Osteoblast (primary cell): ENCODE measurements at regions not wholly inside any gene's neighbourhood (a gene's known extent, or its start where the extent isn't known, plus 50 kb on each side); places are given as distances from the start of the nearest gene placed in this dataset.

Experiments used
- DNase-seq: peaks from one replicate; pipeline ENCODE4 v3.0.0; 2011; ENCODE audit warnings: low spot score, mixed read lengths; ENCODE audit not compliant: insufficient read length; ENCODE audit errors: missing footprints
- H2AFZ ChIP-seq: 2 replicates; pipeline ENCODE4 v1.6.0; 2011; ENCODE audit warnings: mild to moderate bottlenecking, low read length
- H3K27ac ChIP-seq: 2 replicates; pipeline ENCODE4 v1.5.1; 2011; ENCODE audit warnings: mild to moderate bottlenecking, low read depth, low read length, moderate library complexity
- H3K27me3 ChIP-seq: 2 replicates; pipeline ENCODE4 v1.6.0; 2012; ENCODE audit warnings: mild to moderate bottlenecking, control low read depth, inconsistent platforms, low read length, moderate library complexity; ENCODE audit not compliant: insufficient read depth
- H3K36me3 ChIP-seq: 2 replicates; pipeline ENCODE4 v1.5.1; 2011; ENCODE audit warnings: mild to moderate bottlenecking, low read length, control low read depth, moderate library complexity; ENCODE audit not compliant: insufficient read depth
- H3K4me1 ChIP-seq: 2 replicates; pipeline ENCODE4 v1.5.1; 2011; ENCODE audit warnings: mild to moderate bottlenecking, low read length, control low read depth, moderate library complexity; ENCODE audit not compliant: insufficient read depth
- H3K4me2 ChIP-seq: 2 replicates; pipeline ENCODE4 v1.6.0; 2011; ENCODE audit warnings: mild to moderate bottlenecking, low read length; ENCODE audit not compliant: insufficient read depth
- H3K4me3 ChIP-seq: fragments of 200-600 bp; sonication (generic); 3 replicates; pipeline ENCODE4 v1.5.1; 2012; ENCODE audit warnings: mild to moderate bottlenecking, low read length, inconsistent platforms; ENCODE audit not compliant: insufficient read depth
- H3K79me2 ChIP-seq: 2 replicates; pipeline ENCODE4 v1.6.0; 2012; ENCODE audit warnings: mild to moderate bottlenecking, low read length, control low read depth, inconsistent platforms; ENCODE audit not compliant: insufficient read depth
- H3K9me3 ChIP-seq: 2 replicates; pipeline ENCODE4 v1.5.1; 2011; ENCODE audit warnings: low read depth, low read length, control low read depth
- H4K20me1 ChIP-seq: 2 replicates; pipeline ENCODE4 v1.6.0; 2012; ENCODE audit warnings: mild to moderate bottlenecking, low read length, control low read depth; ENCODE audit not compliant: insufficient read depth
- TF ChIP-seq, protein P1 (sequence below): IDR thresholded peaks from 2 replicates; pipeline ENCODE4 v1.5.1; 2011; ENCODE audit warnings: mild to moderate bottlenecking, low read depth, low read length, moderate library complexity; ENCODE audit errors: extremely low read depth

DNA sequence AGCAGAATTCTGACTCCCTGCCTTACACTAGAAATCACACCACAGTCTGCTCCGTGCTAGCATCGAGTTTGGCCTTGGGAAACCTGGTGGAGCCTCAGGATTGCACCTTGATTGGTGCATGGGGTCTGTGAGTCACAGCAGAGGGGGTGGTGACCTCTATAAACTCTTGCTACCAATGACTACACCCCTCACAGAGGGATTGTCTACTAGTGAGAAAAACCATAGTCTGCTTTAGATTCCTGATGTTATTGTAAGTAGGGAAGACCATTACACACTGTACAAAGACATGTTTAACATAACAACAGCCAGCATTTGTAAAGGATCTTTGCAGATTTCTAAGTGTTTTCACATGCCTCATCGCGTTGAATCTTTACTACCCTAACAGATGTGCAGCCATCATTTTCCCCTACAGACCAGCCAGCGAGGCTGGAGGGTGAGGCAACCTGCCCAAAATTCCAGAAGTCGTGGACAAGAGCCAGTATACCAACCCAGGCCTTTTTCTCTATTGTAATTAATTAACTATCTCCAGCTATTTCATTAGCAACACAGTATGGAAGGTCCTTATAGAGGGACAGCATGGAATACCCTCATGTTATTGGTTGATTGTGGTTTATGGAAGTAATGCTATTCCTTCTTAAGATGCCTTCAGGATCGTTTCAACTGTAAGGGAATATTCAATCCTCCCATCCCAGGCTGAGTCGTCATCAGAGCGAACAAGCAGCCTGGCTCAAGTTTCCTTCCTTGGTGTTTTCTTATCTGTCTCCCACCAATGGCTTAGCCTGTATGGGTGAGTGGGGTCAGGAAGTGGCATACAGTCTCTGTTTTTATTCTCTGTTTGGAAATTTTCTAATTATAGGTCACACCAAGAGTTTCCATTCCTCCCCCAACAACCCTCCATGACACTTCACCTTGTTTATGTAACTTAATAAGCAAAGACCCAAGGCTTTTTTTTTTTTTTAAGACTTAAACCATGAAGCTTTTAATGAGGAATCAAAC lies 55.9 kb upstream of the KDR start:
- no peak for DNase-seq
- peak overlapping the region; percentile 32 for H2AFZ ChIP-seq
- H3K27ac ChIP-seq: no peak overlapping the region
- H3K79me2 ChIP-seq: no peaks in the 10 kb centered on the region
- H3K4me1 ChIP-seq: peaks cover 33% of the 10 kb centered on the region
- no peaks in the 10 kb centered on the region for H4K20me1 ChIP-seq
- H3K27me3 ChIP-seq: no peaks in the 10 kb centered on the region
- no peaks in the 10 kb centered on the region for H3K9me3 ChIP-seq
- TF ChIP-seq, protein P1, sequence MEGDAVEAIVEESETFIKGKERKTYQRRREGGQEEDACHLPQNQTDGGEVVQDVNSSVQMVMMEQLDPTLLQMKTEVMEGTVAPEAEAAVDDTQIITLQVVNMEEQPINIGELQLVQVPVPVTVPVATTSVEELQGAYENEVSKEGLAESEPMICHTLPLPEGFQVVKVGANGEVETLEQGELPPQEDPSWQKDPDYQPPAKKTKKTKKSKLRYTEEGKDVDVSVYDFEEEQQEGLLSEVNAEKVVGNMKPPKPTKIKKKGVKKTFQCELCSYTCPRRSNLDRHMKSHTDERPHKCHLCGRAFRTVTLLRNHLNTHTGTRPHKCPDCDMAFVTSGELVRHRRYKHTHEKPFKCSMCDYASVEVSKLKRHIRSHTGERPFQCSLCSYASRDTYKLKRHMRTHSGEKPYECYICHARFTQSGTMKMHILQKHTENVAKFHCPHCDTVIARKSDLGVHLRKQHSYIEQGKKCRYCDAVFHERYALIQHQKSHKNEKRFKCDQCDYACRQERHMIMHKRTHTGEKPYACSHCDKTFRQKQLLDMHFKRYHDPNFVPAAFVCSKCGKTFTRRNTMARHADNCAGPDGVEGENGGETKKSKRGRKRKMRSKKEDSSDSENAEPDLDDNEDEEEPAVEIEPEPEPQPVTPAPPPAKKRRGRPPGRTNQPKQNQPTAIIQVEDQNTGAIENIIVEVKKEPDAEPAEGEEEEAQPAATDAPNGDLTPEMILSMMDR: no peak
- H3K4me2 ChIP-seq: peak overlapping the region; percentile 18
- H3K4me3 ChIP-seq: no peak overlapping the region
- H3K36me3 ChIP-seq: no peaks in the 10 kb centered on the region

DNA sequence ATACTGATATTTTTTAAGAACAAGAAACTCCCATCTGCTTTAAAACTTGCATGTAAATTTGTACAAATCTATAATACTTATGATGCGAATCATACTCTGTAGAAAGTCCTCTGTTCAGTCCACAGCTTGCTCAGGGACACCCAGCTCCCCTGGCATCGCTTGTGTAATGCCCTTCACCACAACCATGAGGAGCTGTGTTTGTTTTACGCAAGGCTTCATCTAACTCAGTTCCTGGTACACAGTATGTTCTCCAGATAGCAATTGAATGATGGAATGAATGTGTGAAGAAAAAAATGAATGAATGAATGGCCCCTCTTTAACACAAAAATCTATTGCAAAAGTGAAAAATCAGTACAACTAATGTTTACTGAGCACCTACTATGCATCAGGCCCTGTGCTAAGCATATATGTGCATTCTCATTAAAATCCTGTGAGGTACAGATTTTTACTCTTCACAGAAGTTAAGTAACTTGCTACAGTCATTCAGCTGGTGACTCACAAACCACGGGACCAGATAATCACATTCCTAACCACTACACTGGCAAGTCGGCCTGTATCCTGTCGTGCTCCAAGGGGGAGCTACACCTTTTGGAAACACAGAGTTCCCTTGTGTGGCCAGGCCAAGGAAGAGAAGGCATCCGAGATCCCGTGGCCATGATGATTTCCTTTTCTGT lies 58.7 kb upstream of the KDR start:
- peak overlapping the region; percentile 63 for H3K4me2 ChIP-seq
- H3K9me3 ChIP-seq: no peaks in the 10 kb centered on the region
- H3K27me3 ChIP-seq: no peaks in the 10 kb centered on the region
- peak; percentile 49 for DNase-seq
- peak overlapping the region; percentile 83 for H3K27ac ChIP-seq
- H2AFZ ChIP-seq: peak overlapping the region; percentile 37
- H3K36me3 ChIP-seq: no peaks in the 10 kb centered on the region
- H3K79me2 ChIP-seq: no peaks in the 10 kb centered on the region
- H4K20me1 ChIP-seq: no peaks in the 10 kb centered on the region
- H3K4me1 ChIP-seq: peaks cover 32% of the 10 kb centered on the region
- H3K4me3 ChIP-seq: no peak overlapping the region
- TF ChIP-seq, protein P1: no peak

DNA sequence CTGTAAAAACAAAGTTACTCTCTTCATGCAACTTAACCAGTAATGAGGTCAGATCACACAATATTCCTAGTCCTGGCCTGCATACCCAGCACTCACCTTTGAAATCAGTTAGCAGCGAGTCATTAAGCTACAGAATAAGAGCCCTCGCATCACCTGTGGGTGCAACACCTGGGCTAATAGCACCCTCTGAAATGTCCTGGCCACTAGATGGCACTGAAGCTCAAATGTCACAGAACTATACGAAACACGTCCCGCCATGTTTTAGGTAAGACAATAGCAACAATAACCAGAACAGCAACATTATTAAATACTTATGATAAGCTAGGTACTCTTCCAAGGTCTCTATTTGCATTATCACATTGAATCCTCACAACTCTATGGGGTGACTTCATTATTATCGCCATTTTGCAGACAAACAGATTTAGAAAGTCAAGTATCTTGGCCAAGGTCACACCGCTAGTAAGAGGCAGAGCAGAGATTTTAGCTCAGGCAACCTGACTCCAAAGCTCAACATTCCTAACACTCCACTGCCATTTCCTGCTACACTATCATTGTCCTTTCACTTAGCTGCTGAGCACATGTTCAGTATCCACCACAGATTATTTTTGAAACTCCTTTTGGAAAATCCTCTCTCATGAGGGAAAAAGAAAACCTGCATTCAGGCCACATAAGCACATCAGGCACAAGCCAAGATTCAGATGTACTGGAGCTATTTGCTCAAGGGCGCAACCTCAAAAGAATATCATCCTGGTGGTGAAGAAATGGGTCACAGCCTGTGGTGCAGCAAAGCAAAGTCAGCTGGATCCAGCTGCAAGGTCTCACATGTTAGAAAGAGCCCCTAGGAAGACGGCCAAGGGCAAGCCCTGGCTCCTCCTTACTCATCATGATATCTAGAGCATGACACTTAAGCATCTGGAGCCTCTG lies 59.5 kb upstream of the KDR start:
- no peaks in the 10 kb centered on the region for H3K36me3 ChIP-seq
- peaks cover 32% of the 10 kb centered on the region for H3K4me1 ChIP-seq
- H3K27me3 ChIP-seq: no peaks in the 10 kb centered on the region
- no peak overlapping the region for H3K4me3 ChIP-seq
- DNase-seq: no peak
- H3K9me3 ChIP-seq: no peaks in the 10 kb centered on the region
- H4K20me1 ChIP-seq: no peaks in the 10 kb centered on the region
- TF ChIP-seq, protein P1: peak; percentile 27
- peak overlapping the region; percentile 63 for H3K4me2 ChIP-seq
- H2AFZ ChIP-seq: peak overlapping the region; percentile 37
- peak overlapping the region; percentile 83 for H3K27ac ChIP-seq
- no peaks in the 10 kb centered on the region for H3K79me2 ChIP-seq
